Heart right ventricle (tissue), 16 donors: ENCODE measurements at regions not wholly inside any gene's neighbourhood (a gene's known extent, or its start where the extent isn't known, plus 50 kb on each side); places are given as distances from the start of the nearest gene placed in this dataset.
A peak's percentile ranks its signal among the peaks of the same experiment; 100 is the strongest.

Experiments
- ATAC-seq, 8 donors: fragments of 200-7000 bp; cut with Tn5 transposase; one replicate each; pipeline ENCODE4 v1.9.1; 2020; ENCODE audit warnings: mild to moderate bottlenecking in 8 of 8, moderate library complexity in 8 of 8, moderate number of reproducible peaks in 1 of 8
- DNase-seq, 2 donors: peaks; one replicate each; pipeline ENCODE4 v3.0.0-alpha.2; 2020
- H3K27ac ChIP-seq, 10 donors: fragments of 200-600 bp; sonication (generic) in 2 of 10; one replicate each; pipeline versions ENCODE4 v1.5.0 to v1.8.0; 2020 to 2022; ENCODE audit warnings: mild to moderate bottlenecking in 3 of 10
- H3K27me3 ChIP-seq, 7 donors: fragments of 200-600 bp; one replicate each; pipeline ENCODE4 v1.8.0; 2021 to 2022; ENCODE audit warnings: mild to moderate bottlenecking in 2 of 7
- H3K36me3 ChIP-seq, 9 donors: fragments of 200-600 bp; sonication (generic) in 1 of 9; one replicate each; pipeline versions ENCODE4 v1.5.0 to v1.8.0; 2020 to 2022; ENCODE audit warnings: mild to moderate bottlenecking in 2 of 9
- H3K4me1 ChIP-seq, 9 donors: fragments of 200-600 bp; sonication (generic) in 1 of 9; one replicate each; pipeline versions ENCODE4 v1.5.0 to v1.8.0; 2020 to 2022; ENCODE audit warnings: mild to moderate bottlenecking in 4 of 9
- H3K4me3 ChIP-seq, 10 donors: fragments of 200-600 bp; sonication (generic) in 2 of 10; one replicate each; pipeline versions ENCODE4 v1.5.0 to v1.8.0; 2020 to 2022; ENCODE audit warnings: mild to moderate bottlenecking in 7 of 10, moderate library complexity in 2 of 10
- H3K9me3 ChIP-seq, 11 donors: fragments of 200-600 bp in 10 of 11; sonication (generic) in 2 of 11; one replicate each; pipeline versions ENCODE4 v1.5.0 to v1.8.0; 2013 to 2022; ENCODE audit warnings: mild to moderate bottlenecking in 2 of 11, control low read depth in 1 of 11, moderate library complexity in 1 of 11
- CTCF ChIP-seq, 9 donors: fragments of 200-600 bp; sonication (generic) in 2 of 9; IDR thresholded peaks; one replicate each; pipeline versions ENCODE4 v1.5.0 to v1.8.0; 2021 to 2022; ENCODE audit warnings: antibody characterized with exemption in 9 of 9, mild to moderate bottlenecking in 5 of 9, moderate library complexity in 1 of 9
- WGBS, 2 donors: extraction: QIAGEN DNeasy Blood & Tissue Kit; methylation state at CpG; one replicate each; pipeline ENCODE4 v1.1.7; 2013; ENCODE audit warnings: inconsistent platforms in 1 of 2; 5-methylcytosine and 5-hydroxymethylcytosine counted together
- intact Hi-C, 10 donors: fragments of 100-400 bp; cut with DNase I; formaldehyde crosslinking; loops; one replicate each; pipeline versions ENCODE4 v1.11.1 to v1.14.2; 2022
- donor health status: Arrhythmogenic right ventricular cardiomyopathy.
- donor health status: ischemic (EF 13 %, LVEDD 7.1; RV severe dilation, severe dysfunction).
- donor health status: healthy with polysubstance abuse.
- donor health status: DM: no; HTN: yes; CAD: no.
- donor health status: DM: no; HTN: no; CAD: no.
- donor health status: ischemic (EF 25% LVEDD 6.9; RV normal size, moderate dysfunction).
- donor health status: ischemic (EF 25% LVEDD 5.7; RV mildly dilated, moderate dysfunction).
- donor health status: healthy.
- donor health status: DM: yes; HTN: yes; CAD: no.
- donor health status: Ischemic cardiomyopathy.
- donor health status: ischemic (EF 35%, LVEDD 5.7; RV mildly dilated, moderate dysfunction).
- donor health status: nonischemic (EF 11% LVEDD 7.7; RV severe dilation, severe dysfunction).
- donor health status: DM: yes; HTN: yes; CAD: no.
- donor health status: PGD.
- donor health status: ischemic (EF 29% LVEDD 5.4; RV normal size, mild dysfunction).
- donor health status: nonischemic (EF 23%, LVEDD 6.1; RV moderate dilation, normal function).

- intact Hi-C loops: no loop called here
- H3K27me3 ChIP-seq: peaks cover 0 to 10% (median 0%) of the 10 kb centered on the region in 7 donors
- H3K27ac ChIP-seq: no peak overlapping the region
- no peak for TF ChIP-seq CTCF (IDR thresholded peaks at IDR 0.05)
- H3K4me3 ChIP-seq: no peak overlapping the region
- no peaks in the 10 kb centered on the region for H3K4me1 ChIP-seq
- no peak for DNase-seq
- no peaks in the 10 kb centered on the region for H3K36me3 ChIP-seq
- 35 to 38% methylated on average over 3 of the region's 3 CpGs for WGBS, 2 donors
- peak in 1 of 8 donors; percentile 17 for ATAC-seq
- H3K9me3 ChIP-seq: peaks cover 0 to 7% (median 0%) of the 10 kb centered on the region in 11 donors
Measured at GRCh38 chr10:111999915-112000302, 183.7 kb downstream of the GPAM start.

GRCh38 chr10:112000466-112000865 lies 183.1 kb downstream of the GPAM start:
- peaks cover 0 to 10% (median 0%) of the 10 kb centered on the region in 7 donors for H3K27me3 ChIP-seq
- no peaks in the 10 kb centered on the region for H3K4me1 ChIP-seq
- H3K9me3 ChIP-seq: peaks cover 0 to 1% (median 0%) of the 10 kb centered on the region in 11 donors
- H3K36me3 ChIP-seq: no peaks in the 10 kb centered on the region
- no peak for DNase-seq
- no peak overlapping the region for H3K27ac ChIP-seq
- intact Hi-C loops: no loop called here
- no peak overlapping the region for H3K4me3 ChIP-seq
- no peak for TF ChIP-seq CTCF (IDR thresholded peaks at IDR 0.05)
- 66 to 69% methylated on average over 2 of the region's 2 CpGs for WGBS, 2 donors
- peak in 2 of 8 donors; percentile 6 to 63 for ATAC-seq

GRCh38 chr10:112002206-112002605 lies 181.4 kb downstream of the GPAM start:
- H3K36me3 ChIP-seq: no peaks in the 10 kb centered on the region
- no peak for TF ChIP-seq CTCF (IDR thresholded peaks at IDR 0.05)
- H3K9me3 ChIP-seq: no peaks in the 10 kb centered on the region
- no peaks in the 10 kb centered on the region for H3K4me1 ChIP-seq
- no peak overlapping the region for H3K27ac ChIP-seq
- peaks cover 0 to 5% (median 0%) of the 10 kb centered on the region in 7 donors for H3K27me3 ChIP-seq
- intact Hi-C loops: no loop called here
- DNase-seq: no peak
- no peak overlapping the region for H3K4me3 ChIP-seq
- WGBS, 2 donors: 86 to 88% methylated on average over 3 of the region's 3 CpGs
- no peak for ATAC-seq

GRCh38 chr10:112004075-112004474 lies 179.5 kb downstream of the GPAM start:
- no peak for ATAC-seq
- DNase-seq: no peak
- Histone ChIP-seq H3K27me3 (peaks cover 0 to 8% (median 0%) of the 10 kb centered on the region in 7 donors), H3K4me3 (no peak overlapping the region), H3K4me1 (no peaks in the 10 kb centered on the region), H3K36me3 (no peaks in the 10 kb centered on the region), H3K27ac (no peak overlapping the region), H3K9me3 (no peaks in the 10 kb centered on the region)
- intact Hi-C loops: no loop called here
- 75% methylated on average over 4 of the region's 4 CpGs for WGBS, 2 donors
- TF ChIP-seq CTCF (IDR thresholded peaks at IDR 0.05): no peak
